HG03354 (cell line): ENCODE measurements at regions not wholly inside any gene's neighbourhood (a gene's known extent, or its start where the extent isn't known, plus 50 kb on each side); places are given as distances from the start of the nearest gene placed in this dataset.

Experiments used
- ATAC-seq: cut with Tn5 transposase; IDR thresholded peaks from one replicate; pipeline ENCODE4 v1.9.1; 2021; ENCODE audit warnings: mild to moderate bottlenecking; ENCODE audit not compliant: unreplicated experiment, poor library complexity, severe bottlenecking

GRCh38 chr4:35548921-35549320 is 695.4 kb downstream of the ARAP2 start:
- ATAC-seq, result no peak

GRCh38 chr4:35556387-35556786 is 687.9 kb downstream of the ARAP2 start:
- no peak for ATAC-seq

GRCh38 chr4:35559559-35560365 is 684.6 kb downstream of the ARAP2 start:
- ATAC-seq, result no peak

- ATAC-seq, result no peak
Observed at GRCh38 chr4:35562861-35563260, 681.5 kb downstream of the ARAP2 start.

- no peak for ATAC-seq
Observed at GRCh38 chr4:35565640-35566039, 678.7 kb downstream of the ARAP2 start.

- no peak for ATAC-seq
Observed at GRCh38 chr4:35591035-35591434, 653.3 kb downstream of the ARAP2 start.

GRCh38 chr4:35604252-35604651 is 640.1 kb downstream of the ARAP2 start:
- no peak for ATAC-seq

GRCh38 chr4:35604724-35605123 is 639.6 kb downstream of the ARAP2 start:
- ATAC-seq, result no peak

GRCh38 chr4:35608205-35608604 is 636.1 kb downstream of the ARAP2 start:
- no peak for ATAC-seq

- no peak for ATAC-seq
Observed at GRCh38 chr4:35614120-35614519, 630.2 kb downstream of the ARAP2 start.

GRCh38 chr4:35639929-35640328 is 604.4 kb downstream of the ARAP2 start:
- ATAC-seq, result no peak

GRCh38 chr4:35643661-35644060 is 600.7 kb downstream of the ARAP2 start:
- no peak for ATAC-seq

GRCh38 chr4:35644591-35644990 is 599.7 kb downstream of the ARAP2 start:
- ATAC-seq, result no peak

GRCh38 chr4:35649011-35649410 is 595.3 kb downstream of the ARAP2 start:
- no peak for ATAC-seq

GRCh38 chr4:35649778-35650177 is 594.5 kb downstream of the ARAP2 start:
- no peak for ATAC-seq

GRCh38 chr4:35652197-35652596 is 592.1 kb downstream of the ARAP2 start:
- no peak for ATAC-seq

- no peak for ATAC-seq
Observed at GRCh38 chr4:35653451-35653850, 590.9 kb downstream of the ARAP2 start.

GRCh38 chr4:35673137-35673536 is 571.2 kb downstream of the ARAP2 start:
- ATAC-seq, result no peak

GRCh38 chr4:35684755-35685154 is 559.6 kb downstream of the ARAP2 start:
- no peak for ATAC-seq

GRCh38 chr4:35689870-35690269 is 554.4 kb downstream of the ARAP2 start:
- no peak for ATAC-seq

- ATAC-seq, result no peak
Observed at GRCh38 chr4:35690271-35690670, 554.0 kb downstream of the ARAP2 start.

GRCh38 chr4:35695003-35695402 is 549.3 kb downstream of the ARAP2 start:
- no peak for ATAC-seq
